C4-2B (cell line): ENCODE measurements at regions not wholly inside any gene's neighbourhood (a gene's known extent, or its start where the extent isn't known, plus 50 kb on each side); places are given as distances from the start of the nearest gene placed in this dataset.

Source experiments
- ZFX ChIP-seq: fragments of 450-650 bp; IDR thresholded peaks from 2 replicates; pipeline ENCODE4 v1.6.1; 2017
- TF ChIP-seq, protein P1 (sequence below): fragments of 450-650 bp; conservative IDR thresholded peaks from 2 replicates; pipeline ENCODE4 v1.5.1; 2017; ENCODE audit warnings: mild to moderate bottlenecking

DNA sequence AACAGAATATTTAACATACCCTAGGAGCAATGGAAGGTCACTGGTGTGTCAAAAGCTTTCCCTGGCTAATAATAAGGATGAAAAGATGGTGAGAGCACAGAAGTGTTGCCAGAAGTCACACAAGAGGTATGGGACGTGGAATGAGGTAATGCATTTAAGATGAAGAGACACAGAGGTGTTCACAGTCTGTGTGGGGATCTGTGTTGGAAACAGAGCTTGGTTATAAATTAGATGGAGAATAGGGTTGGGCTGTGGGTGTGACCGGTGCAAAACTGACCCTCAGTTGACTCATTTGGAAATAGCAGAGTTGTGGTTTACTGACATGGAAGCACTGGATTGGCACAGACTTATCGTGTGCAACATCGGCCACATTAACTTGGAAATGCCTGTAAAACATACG lies 372.5 kb downstream of the SATB2 start:
- TF ChIP-seq, protein P1, sequence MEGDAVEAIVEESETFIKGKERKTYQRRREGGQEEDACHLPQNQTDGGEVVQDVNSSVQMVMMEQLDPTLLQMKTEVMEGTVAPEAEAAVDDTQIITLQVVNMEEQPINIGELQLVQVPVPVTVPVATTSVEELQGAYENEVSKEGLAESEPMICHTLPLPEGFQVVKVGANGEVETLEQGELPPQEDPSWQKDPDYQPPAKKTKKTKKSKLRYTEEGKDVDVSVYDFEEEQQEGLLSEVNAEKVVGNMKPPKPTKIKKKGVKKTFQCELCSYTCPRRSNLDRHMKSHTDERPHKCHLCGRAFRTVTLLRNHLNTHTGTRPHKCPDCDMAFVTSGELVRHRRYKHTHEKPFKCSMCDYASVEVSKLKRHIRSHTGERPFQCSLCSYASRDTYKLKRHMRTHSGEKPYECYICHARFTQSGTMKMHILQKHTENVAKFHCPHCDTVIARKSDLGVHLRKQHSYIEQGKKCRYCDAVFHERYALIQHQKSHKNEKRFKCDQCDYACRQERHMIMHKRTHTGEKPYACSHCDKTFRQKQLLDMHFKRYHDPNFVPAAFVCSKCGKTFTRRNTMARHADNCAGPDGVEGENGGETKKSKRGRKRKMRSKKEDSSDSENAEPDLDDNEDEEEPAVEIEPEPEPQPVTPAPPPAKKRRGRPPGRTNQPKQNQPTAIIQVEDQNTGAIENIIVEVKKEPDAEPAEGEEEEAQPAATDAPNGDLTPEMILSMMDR = no peak
- no peak for TF ChIP-seq ZFX
